NB4 (cell line): ENCODE measurements at regions not wholly inside any gene's neighbourhood (a gene's known extent, or its start where the extent isn't known, plus 50 kb on each side); places are given as distances from the start of the nearest gene placed in this dataset.

Experiments used
- CTCF ChIP-seq: IDR thresholded peaks from one replicate; pipeline ENCODE4 v1.5.1; 2012; ENCODE audit warnings: low read depth, low read length
- MYC ChIP-seq: IDR thresholded peaks from 2 replicates; pipeline ENCODE4 v1.6.1; 2011; ENCODE audit warnings: low read depth, low read length
- POLR2A ChIP-seq: IDR thresholded peaks from 2 replicates; pipeline ENCODE4 v1.6.1; 2011; ENCODE audit warnings: mild to moderate bottlenecking; ENCODE audit not compliant: insufficient read length; ENCODE audit errors: extremely low read depth

DNA sequence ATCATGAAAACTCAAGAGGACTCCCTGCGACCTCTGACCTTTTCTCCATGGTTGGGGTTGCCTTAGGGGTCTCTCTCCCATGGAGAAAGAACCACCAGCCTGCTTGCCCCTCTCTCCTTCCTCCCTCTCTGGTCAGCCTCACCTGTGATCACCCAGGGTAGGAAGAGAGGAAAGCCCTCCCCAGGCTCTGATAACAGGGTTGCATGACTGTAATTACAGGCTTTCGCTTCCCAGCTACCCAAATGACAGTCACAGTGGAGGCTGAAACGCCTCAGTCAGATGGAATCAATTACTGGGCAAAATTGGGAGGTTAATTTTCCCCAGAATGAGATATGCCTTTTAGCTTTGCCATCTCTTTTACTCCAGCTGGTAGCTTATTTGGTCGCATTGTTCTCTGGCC lies 265.8 kb upstream of the SOX9 start:
- TF ChIP-seq POLR2A (no peak), CTCF (no peak), MYC (no peak)
